Sigmoid colon (tissue), 4 donors: ENCODE measurements at regions not wholly inside any gene's neighbourhood (a gene's known extent, or its start where the extent isn't known, plus 50 kb on each side); places are given as distances from the start of the nearest gene placed in this dataset.

Experiments
- EP300 ChIP-seq, 4 donors: sonication (generic); formaldehyde crosslinking; IDR thresholded peaks; one replicate each; pipeline ENCODE4 v1.6.1; 2017; ENCODE audit warnings: antibody characterized with exemption in 4 of 4
- POLR2A ChIP-seq, 2 donors: fragments of 450-650 bp; IDR thresholded peaks; one replicate each; pipeline ENCODE4 v1.6.1; 2016; ENCODE audit warnings: antibody characterized with exemption in 2 of 2, mild to moderate bottlenecking in 2 of 2, moderate library complexity in 2 of 2
- POLR2AphosphoS5 ChIP-seq, 4 donors: sonication (generic); formaldehyde crosslinking; IDR thresholded peaks; one replicate each; pipeline ENCODE4 v1.6.1; 2017; ENCODE audit warnings: antibody characterized with exemption in 4 of 4
- TF ChIP-seq, protein P1 (sequence below), 4 experiments: fragments of 450-650 bp in 3 of 4; fragments of 200-600 bp in 1 of 4; IDR thresholded peaks; one replicate each; pipeline ENCODE4 v1.5.1; 2016 to 2019; ENCODE audit warnings: antibody characterized with exemption in 4 of 4, mild to moderate bottlenecking in 3 of 4, moderate library complexity in 2 of 4

GRCh38 chr11:13857828-13858227 is 104.7 kb upstream of the SPON1 start:
- TF ChIP-seq EP300 (IDR thresholded peaks at IDR 0.05) (no peak), POLR2A (IDR thresholded peaks at IDR 0.05) (no peak), POLR2AphosphoS5 (IDR thresholded peaks at IDR 0.05) (no peak)
- TF ChIP-seq, protein P1, sequence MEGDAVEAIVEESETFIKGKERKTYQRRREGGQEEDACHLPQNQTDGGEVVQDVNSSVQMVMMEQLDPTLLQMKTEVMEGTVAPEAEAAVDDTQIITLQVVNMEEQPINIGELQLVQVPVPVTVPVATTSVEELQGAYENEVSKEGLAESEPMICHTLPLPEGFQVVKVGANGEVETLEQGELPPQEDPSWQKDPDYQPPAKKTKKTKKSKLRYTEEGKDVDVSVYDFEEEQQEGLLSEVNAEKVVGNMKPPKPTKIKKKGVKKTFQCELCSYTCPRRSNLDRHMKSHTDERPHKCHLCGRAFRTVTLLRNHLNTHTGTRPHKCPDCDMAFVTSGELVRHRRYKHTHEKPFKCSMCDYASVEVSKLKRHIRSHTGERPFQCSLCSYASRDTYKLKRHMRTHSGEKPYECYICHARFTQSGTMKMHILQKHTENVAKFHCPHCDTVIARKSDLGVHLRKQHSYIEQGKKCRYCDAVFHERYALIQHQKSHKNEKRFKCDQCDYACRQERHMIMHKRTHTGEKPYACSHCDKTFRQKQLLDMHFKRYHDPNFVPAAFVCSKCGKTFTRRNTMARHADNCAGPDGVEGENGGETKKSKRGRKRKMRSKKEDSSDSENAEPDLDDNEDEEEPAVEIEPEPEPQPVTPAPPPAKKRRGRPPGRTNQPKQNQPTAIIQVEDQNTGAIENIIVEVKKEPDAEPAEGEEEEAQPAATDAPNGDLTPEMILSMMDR (IDR thresholded peaks at IDR 0.05), result no peak
